ENCODE measurements at regions not wholly inside any gene's neighbourhood (a gene's known extent, or its start where the extent isn't known, plus 50 kb on each side); places are given as distances from the start of the nearest gene placed in this dataset.
"Not testable (repeated sequence)": the region's sequence is repeated elsewhere in the genome, so short reads cannot be mapped to it uniquely, and the experiment has no call there.

- no peak for DNase-seq
Observed at GRCh38 chr10:43839973-43840372, 191.3 kb upstream of the ZNF32 start.

GRCh38 chr10:43834751-43835150 is 186.1 kb upstream of the ZNF32 start:
- DNase-seq: not testable (repeated sequence)

- no peak for DNase-seq
Observed at GRCh38 chr10:43827853-43828252, 179.2 kb upstream of the ZNF32 start.

- no peak for DNase-seq
Observed at GRCh38 chr10:43825984-43826383, 177.3 kb upstream of the ZNF32 start.

- no peak for DNase-seq
Observed at GRCh38 chr10:43825421-43825820, 176.7 kb upstream of the ZNF32 start.

- no peak for DNase-seq
Observed at GRCh38 chr10:43824934-43825333, 176.3 kb upstream of the ZNF32 start.

GRCh38 chr10:43822631-43823580 is 174.2 kb upstream of the ZNF32 start:
- DNase-seq: no peak

- DNase-seq: no peak
Observed at GRCh38 chr10:43821103-43821502, 172.4 kb upstream of the ZNF32 start.

GRCh38 chr10:43820663-43821062 is 172.0 kb upstream of the ZNF32 start:
- no peak for DNase-seq

- DNase-seq: no peak
Observed at GRCh38 chr10:43819464-43820230, 171.0 kb upstream of the ZNF32 start.

- DNase-seq: no peak
Observed at GRCh38 chr10:43818687-43819086, 170.0 kb upstream of the ZNF32 start.

- DNase-seq: no peak
Observed at GRCh38 chr10:43817368-43817767, 168.7 kb upstream of the ZNF32 start.

- peak; percentile 29 for DNase-seq
Observed at GRCh38 chr10:43816351-43817321, 168.0 kb upstream of the ZNF32 start.

GRCh38 chr10:43815181-43815885 is 166.7 kb upstream of the ZNF32 start:
- no peak for DNase-seq

- no peak for DNase-seq
Observed at GRCh38 chr10:43814663-43815062, 166.0 kb upstream of the ZNF32 start.

GRCh38 chr10:43811871-43812270 is 163.2 kb upstream of the ZNF32 start:
- no peak for DNase-seq

GRCh38 chr10:43809211-43809930 is 160.7 kb upstream of the ZNF32 start:
- DNase-seq: no peak

GRCh38 chr10:43808136-43808535 is 159.5 kb upstream of the ZNF32 start:
- DNase-seq: no peak

GRCh38 chr10:43806831-43807640 is 158.4 kb upstream of the ZNF32 start:
- DNase-seq: no peak

- no peak for DNase-seq
Observed at GRCh38 chr10:43803791-43804190, 155.1 kb upstream of the ZNF32 start.

Data from inflammatory macrophage treated with lipopolysaccharide for 4 hours (primary cell).